Skeletal muscle tissue (tissue), 3 donors: ENCODE measurements at regions not wholly inside any gene's neighbourhood (a gene's known extent, or its start where the extent isn't known, plus 50 kb on each side); places are given as distances from the start of the nearest gene placed in this dataset.

Source experiments
- H3K27ac ChIP-seq: one replicate; pipeline ENCODE4 v1.7.0; 2013; ENCODE audit warnings: mild to moderate bottlenecking, low read depth, low read length, inconsistent platforms
- H3K27me3 ChIP-seq, 3 donors: one replicate each; pipeline ENCODE4 v1.7.0; 2013; ENCODE audit warnings: low read length in 3 of 3; ENCODE audit not compliant: control insufficient read depth in 3 of 3, insufficient read depth in 3 of 3
- H3K36me3 ChIP-seq, 3 donors: one replicate each; pipeline ENCODE4 v1.7.0; 2013; ENCODE audit warnings: low read length in 3 of 3; ENCODE audit not compliant: control insufficient read depth in 3 of 3, insufficient read depth in 3 of 3
- H3K4me1 ChIP-seq, 3 donors: one replicate each; pipeline ENCODE4 v1.7.0; 2013; ENCODE audit warnings: low read length in 3 of 3, mild to moderate bottlenecking in 3 of 3; ENCODE audit not compliant: control insufficient read depth in 3 of 3, insufficient read depth in 3 of 3
- H3K4me3 ChIP-seq, 3 donors: one replicate each; pipeline ENCODE4 v1.7.0; 2013; ENCODE audit warnings: low read length in 3 of 3
- H3K9ac ChIP-seq, 3 donors: one replicate each; pipeline ENCODE4 v1.7.0; 2013; ENCODE audit warnings: low read length in 3 of 3, mild to moderate bottlenecking in 3 of 3, moderate library complexity in 2 of 3, low read depth in 1 of 3
- H3K9me3 ChIP-seq, 3 donors: one replicate each; pipeline ENCODE4 v1.7.0; 2013; ENCODE audit warnings: low read length in 3 of 3; ENCODE audit not compliant: control insufficient read depth in 3 of 3
- donor health status: Osteomylitis.

DNA sequence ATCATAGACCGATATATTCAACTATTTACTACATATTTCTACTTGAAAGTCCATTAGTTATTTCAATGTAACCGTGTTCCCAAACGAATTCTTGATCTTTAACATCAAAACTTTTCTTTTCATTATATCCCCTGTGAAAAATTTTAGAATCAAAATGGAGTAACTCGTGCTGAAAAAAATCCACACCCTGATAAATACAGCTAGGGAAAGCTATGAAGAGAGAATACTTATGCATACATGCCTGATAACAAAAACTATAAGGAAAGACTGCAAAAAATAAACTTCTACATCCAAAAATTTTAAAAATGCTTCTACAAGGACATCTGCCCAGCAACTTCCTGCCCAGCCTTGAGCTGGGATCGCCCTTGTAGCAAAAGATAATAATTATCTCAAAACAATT, 2458.3 kb upstream of the PCDH20 start:
- Histone ChIP-seq H3K27me3 (no peaks in the 10 kb centered on the region), H3K27ac (no peak overlapping the region)

DNA sequence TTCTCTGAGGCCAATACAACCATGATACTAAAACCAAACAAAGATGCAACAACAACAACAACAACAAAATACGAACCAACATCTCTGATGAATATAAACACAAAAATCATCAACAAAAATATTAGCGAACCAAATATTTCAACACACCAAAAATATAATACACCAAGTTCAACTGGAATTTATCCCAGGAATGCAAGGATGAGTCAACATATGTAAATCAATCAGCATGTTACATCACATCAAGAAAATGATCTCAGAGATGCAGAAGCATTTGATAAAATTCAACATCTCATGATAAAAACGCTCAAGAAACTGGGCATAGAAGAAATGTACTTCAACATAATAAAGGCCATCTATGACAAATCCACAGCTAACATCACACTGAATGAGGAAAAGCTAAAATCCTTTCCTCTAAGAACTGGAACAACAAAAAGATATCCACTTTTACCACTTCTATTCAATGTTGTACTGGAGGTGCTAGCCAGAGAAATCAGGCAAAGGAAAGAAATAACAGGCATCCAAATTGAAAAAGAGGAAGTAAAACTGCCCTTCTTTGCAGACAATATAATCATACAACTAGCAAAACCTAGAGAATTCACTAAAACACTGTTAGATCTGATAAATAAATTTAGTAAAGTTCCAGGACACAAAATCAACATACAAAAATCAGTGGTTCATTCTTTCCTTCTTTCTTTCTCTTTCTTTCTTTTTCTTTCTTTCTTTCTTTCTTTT, 2448.7 kb upstream of the PCDH20 start:
- Histone ChIP-seq H3K9ac (no peak overlapping the region), H3K27me3 (no peaks in the 10 kb centered on the region)

More for the DNA sequence above, 2458.3 kb upstream of the PCDH20 start:
- Histone ChIP-seq H3K36me3 (no peaks in the 10 kb centered on the region), H3K4me3 (no peak overlapping the region), H3K9me3 (no peaks in the 10 kb centered on the region), H3K9ac (no peak overlapping the region), H3K4me1 (no peaks in the 10 kb centered on the region)

DNA sequence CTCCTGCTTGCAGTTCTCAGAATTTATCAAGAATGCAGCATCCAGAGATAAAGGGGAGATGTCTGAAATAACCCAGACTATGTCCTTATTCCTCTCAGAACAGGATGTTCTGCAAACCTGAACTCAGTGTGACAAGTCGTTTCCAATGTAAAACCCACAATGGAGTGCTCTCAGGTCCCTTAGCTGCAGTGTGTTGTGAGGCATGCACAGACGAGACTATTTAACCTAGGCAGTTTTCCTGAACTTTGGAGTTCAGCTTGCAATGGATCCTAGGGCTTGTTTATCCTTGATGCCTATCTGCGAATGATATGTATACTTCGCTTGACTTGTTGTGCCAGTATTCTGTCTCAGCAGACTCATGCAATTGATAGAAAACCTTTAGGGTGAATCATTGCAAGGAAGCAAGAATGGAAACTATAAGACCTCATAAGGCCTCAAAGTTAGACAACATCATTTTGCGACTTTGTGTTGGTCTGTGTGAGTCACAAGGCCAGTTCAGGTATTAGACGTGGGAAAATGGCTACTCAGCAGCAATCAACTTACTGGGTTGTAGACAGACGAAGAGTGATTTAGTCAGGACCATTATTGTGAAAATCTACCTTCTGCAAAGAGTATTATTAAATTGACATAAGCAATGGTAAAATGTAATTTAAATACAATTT, 2439.9 kb upstream of the PCDH20 start:
- no peak overlapping the region for H3K9ac ChIP-seq
- H3K36me3 ChIP-seq, result no peaks in the 10 kb centered on the region
- no peak overlapping the region for H3K4me3 ChIP-seq

More for the DNA sequence above, 2448.7 kb upstream of the PCDH20 start:
- H3K9me3 ChIP-seq, result no peaks in the 10 kb centered on the region
- H3K36me3 ChIP-seq, result no peaks in the 10 kb centered on the region
- H3K4me3 ChIP-seq, result no peak overlapping the region
- no peak overlapping the region for H3K27ac ChIP-seq
- no peaks in the 10 kb centered on the region for H3K4me1 ChIP-seq

DNA sequence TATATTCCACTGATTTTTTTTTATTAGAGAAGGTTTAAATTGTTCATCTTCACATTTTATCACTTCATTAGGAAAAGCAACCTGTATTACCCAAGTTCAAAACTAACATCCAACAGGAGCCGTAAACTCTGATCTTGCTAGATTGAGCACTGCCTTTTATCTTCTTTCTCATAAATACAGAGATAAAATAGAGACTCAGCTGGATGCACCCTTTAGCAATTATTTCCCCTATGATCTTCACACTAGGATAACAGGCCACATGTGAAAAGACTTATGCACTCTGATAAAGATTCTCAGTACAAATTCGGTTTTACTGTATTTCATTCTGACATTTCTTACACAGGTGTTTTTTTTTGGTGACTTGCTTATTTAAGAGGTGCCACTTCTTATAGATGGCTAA, 2438.2 kb upstream of the PCDH20 start:
- H3K4me3 ChIP-seq, result no peak overlapping the region
- no peaks in the 10 kb centered on the region for H3K9me3 ChIP-seq
- H3K27me3 ChIP-seq, result no peaks in the 10 kb centered on the region
- H3K27ac ChIP-seq, result no peak overlapping the region
- no peaks in the 10 kb centered on the region for H3K4me1 ChIP-seq
- no peak overlapping the region for H3K9ac ChIP-seq
- H3K36me3 ChIP-seq, result no peaks in the 10 kb centered on the region

More for the DNA sequence above, 2439.9 kb upstream of the PCDH20 start:
- Histone ChIP-seq H3K9me3 (no peaks in the 10 kb centered on the region), H3K27ac (no peak overlapping the region), H3K4me1 (no peaks in the 10 kb centered on the region), H3K27me3 (no peaks in the 10 kb centered on the region)

DNA sequence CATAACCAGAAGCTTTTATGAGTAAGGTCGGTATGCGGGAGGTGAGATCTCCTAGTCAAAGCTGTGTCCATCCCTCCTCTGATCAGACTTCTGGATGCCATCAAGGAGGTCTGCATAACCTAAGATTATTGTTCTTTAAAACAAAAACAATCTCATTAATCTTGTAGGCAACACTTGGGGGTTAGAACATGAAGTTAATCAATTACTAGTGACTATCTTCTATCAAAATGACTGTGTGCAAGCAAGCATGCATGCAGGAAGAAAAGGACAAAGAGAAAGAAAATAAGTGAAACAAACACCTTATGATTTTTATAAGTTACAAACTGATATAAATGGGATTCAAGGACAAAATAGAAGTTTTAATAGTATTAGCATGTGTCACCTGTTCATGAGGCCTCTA, 2435.9 kb upstream of the PCDH20 start:
- Histone ChIP-seq H3K9ac (no peak overlapping the region), H3K9me3 (no peaks in the 10 kb centered on the region), H3K4me1 (no peaks in the 10 kb centered on the region), H3K36me3 (no peaks in the 10 kb centered on the region), H3K27me3 (no peaks in the 10 kb centered on the region), H3K27ac (no peak overlapping the region), H3K4me3 (no peak overlapping the region)

DNA sequence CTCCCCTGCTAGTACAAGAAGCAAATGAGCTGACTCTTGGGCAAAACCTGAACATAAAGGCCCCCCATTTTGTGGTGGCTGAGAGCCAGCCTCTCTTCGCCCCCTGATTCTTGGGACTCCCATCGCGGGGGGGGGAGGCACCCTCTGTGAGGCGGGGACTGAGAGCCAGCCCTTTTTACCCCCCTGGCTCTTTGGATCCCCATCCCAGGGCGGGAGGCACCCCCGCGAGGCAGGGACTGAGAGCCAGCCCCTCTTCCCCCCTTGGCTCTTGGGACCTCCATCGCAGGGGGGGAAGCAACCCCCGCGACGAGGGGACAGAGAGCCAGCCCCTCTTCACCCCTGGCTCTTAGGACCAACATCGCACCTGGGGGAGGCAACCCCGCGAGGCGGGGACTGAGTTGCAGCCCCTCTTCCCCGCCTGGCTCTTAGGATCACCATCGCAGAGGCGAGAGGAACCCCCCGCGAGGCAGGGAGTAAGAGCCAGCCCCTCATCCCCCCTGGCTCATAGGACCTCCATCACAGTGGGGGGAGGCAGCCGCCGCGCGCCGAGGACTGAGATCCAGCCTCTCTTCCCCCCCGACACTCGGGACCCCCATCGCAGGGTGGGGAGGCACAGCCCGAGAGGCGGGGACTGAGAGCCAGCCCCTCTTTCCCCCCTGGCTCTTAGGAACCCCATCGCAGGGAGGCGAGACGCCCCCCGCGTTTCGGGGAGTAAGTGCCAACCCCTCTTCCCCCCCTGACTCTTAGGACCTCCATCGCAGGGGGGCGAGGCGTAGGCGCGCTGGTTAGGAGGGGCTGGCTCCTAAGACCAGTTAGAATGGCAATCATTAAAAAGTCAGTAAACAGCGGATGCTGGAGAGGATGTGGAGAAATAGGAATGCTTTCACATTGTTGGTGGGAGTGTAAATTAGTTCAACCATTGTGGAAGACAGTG, 2428.4 kb upstream of the PCDH20 start:
- no peaks in the 10 kb centered on the region for H3K27me3 ChIP-seq

DNA sequence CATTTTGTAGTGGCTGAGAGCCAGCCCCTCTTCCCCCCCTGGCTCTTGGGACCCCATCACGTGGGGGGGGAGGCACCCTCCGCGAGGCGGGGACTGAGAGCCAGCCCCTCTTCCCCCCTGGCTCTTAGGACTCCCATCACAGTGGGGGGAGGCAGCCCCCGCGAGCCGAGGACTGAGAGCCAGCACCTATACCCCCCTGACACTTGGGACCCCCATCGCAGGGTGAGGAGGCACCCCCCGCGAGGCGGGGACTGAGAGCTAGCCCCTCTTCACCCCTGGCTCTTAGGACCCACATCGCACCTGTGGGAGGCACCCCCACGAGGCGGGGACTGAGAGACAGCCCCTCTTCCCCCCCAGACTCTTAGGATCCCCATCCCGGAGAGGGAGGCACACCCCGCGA, 2426.5 kb upstream of the PCDH20 start:
- Histone ChIP-seq H3K27me3 (no peaks in the 10 kb centered on the region), H3K9ac (no peak overlapping the region), H3K4me3 (no peak overlapping the region), H3K9me3 (no peaks in the 10 kb centered on the region), H3K36me3 (no peaks in the 10 kb centered on the region), H3K4me1 (no peaks in the 10 kb centered on the region), H3K27ac (no peak overlapping the region)

More for the DNA sequence above, 2428.4 kb upstream of the PCDH20 start:
- Histone ChIP-seq H3K4me3 (no peak overlapping the region), H3K9me3 (no peaks in the 10 kb centered on the region), H3K4me1 (no peaks in the 10 kb centered on the region), H3K36me3 (no peaks in the 10 kb centered on the region), H3K9ac (no peak overlapping the region), H3K27ac (no peak overlapping the region)

DNA sequence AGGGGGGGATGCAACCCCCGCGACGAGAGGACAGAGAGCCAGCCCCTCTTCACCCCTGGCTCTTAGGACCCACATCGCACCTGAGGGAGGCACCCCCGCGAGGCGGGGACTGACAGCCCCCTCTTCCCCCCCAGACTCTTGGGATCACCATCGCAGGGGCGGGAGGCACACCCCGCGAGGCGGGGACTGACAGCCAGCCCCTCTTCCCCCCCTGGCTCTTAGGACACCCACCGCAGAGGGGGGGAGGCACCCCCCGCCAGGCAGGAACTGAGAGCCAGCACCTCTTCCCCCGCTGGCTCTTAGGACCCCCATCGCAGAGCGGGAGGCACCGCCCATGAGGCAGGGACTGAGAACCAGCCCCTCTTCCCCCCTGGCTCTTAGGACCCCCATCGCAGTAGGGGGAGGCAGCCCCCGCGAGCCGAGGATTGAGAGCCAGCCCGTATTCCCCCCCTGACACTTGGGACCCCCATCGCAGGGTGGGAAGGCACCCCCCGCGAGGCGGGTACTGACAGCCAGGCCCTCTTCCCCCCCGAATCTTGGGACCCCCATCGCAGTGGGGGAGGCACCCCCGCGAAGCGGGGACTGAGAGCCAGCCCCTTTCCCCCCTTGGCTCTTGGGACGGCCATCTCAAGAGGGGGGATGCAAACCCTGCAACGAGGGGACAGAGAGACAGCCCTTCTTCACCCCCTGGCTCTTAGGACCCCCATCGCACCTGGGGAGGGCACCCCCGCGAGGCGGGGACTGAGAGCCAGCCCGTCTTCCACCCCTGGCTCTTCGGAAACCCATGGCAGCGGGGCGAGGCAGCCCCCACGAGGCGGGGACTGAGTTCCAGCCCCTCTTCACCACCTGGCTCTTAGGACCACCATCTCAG, 2425.1 kb upstream of the PCDH20 start:
- no peak overlapping the region for H3K27ac ChIP-seq
- no peaks in the 10 kb centered on the region for H3K9me3 ChIP-seq
- H3K9ac ChIP-seq, result no peak overlapping the region

DNA sequence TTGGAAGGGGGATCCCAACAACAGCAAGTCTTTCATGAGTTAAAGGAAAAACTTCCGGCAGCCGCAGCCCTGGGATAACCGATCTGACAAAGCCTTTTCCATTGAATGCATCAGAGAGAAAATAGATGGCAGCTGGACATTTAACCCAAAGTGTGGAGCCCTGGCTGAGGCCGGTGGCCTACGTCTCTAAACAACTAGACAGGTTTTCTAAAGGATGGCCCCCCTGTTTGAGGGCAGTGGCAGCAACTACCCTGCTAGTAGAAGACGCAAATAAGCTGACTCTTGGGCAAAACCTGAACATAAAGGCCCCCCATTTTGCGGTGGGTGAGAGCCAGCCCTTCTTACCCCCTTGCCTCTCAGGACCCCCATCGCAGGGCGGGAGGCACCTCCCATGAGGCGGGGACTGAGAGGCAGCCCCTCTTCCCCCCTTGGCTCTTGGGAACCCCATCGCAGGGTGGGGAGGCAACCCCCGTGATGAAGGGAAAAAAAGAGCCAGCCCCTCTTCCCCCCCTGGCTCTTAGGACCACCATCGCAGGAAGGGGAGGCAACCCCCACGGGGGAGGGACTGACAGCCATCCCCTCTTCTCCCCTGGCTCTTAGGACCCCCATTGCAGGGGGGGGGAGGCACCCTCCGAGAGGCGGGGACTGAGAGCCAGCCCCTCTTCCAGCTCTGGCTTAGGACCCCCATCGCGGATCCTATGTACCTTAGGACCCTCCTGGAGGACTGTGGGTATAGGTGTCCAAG, 2422.9 kb upstream of the PCDH20 start:
- Histone ChIP-seq H3K36me3 (no peaks in the 10 kb centered on the region), H3K27ac (no peak overlapping the region), H3K9ac (no peak overlapping the region), H3K4me3 (no peak overlapping the region), H3K4me1 (no peaks in the 10 kb centered on the region), H3K27me3 (no peaks in the 10 kb centered on the region), H3K9me3 (no peaks in the 10 kb centered on the region)

More for the DNA sequence above, 2425.1 kb upstream of the PCDH20 start:
- Histone ChIP-seq H3K4me3 (no peak overlapping the region), H3K4me1 (no peaks in the 10 kb centered on the region), H3K27me3 (no peaks in the 10 kb centered on the region), H3K36me3 (no peaks in the 10 kb centered on the region)
